ENCODE measurements at regions not wholly inside any gene's neighbourhood (a gene's known extent, or its start where the extent isn't known, plus 50 kb on each side); places are given as distances from the start of the nearest gene placed in this dataset.

DNA sequence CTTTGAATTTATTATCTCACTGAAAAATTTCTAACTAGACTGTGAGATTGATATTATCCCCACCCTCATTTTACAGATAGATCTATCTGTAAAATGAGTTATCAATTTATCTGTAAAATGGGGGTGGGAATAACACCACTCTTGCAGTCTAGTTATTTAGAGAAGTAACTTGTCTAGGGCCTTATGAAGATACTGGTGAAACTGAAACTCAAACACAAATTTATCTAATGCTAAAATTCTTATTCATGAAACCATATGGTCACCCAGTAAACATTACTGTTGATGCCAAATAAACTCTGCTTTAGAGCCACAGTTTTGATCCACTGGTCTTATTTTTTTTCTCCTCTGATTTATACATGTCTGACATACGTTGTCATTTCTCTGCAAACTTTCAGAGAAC, 52.1 kb upstream of the SMIM36 start:
- TF ChIP-seq, protein P1, sequence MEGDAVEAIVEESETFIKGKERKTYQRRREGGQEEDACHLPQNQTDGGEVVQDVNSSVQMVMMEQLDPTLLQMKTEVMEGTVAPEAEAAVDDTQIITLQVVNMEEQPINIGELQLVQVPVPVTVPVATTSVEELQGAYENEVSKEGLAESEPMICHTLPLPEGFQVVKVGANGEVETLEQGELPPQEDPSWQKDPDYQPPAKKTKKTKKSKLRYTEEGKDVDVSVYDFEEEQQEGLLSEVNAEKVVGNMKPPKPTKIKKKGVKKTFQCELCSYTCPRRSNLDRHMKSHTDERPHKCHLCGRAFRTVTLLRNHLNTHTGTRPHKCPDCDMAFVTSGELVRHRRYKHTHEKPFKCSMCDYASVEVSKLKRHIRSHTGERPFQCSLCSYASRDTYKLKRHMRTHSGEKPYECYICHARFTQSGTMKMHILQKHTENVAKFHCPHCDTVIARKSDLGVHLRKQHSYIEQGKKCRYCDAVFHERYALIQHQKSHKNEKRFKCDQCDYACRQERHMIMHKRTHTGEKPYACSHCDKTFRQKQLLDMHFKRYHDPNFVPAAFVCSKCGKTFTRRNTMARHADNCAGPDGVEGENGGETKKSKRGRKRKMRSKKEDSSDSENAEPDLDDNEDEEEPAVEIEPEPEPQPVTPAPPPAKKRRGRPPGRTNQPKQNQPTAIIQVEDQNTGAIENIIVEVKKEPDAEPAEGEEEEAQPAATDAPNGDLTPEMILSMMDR (conservative IDR thresholded peaks at IDR 0.05) = no peak
- no peak for TF ChIP-seq EZH2 (IDR thresholded peaks at IDR 0.05; ENCODE audit: low read depth)
